Trophoblast cell (in vitro differentiated cells and primary cell): ENCODE measurements at regions not wholly inside any gene's neighbourhood (a gene's known extent, or its start where the extent isn't known, plus 50 kb on each side); places are given as distances from the start of the nearest gene placed in this dataset.

Experiments
- DNase-seq, 2 donors: peaks; one replicate each; pipeline ENCODE4 v3.0.0-alpha.2; 2016
- H2AFZ ChIP-seq: 2 replicates; pipeline ENCODE4 v1.6.1; 2013; ENCODE audit warnings: low read length, moderate library complexity, mild to moderate bottlenecking; ENCODE audit not compliant: insufficient read depth, poor library complexity
- H2AK5ac ChIP-seq: 2 replicates; pipeline ENCODE4 v1.6.1; 2013; ENCODE audit warnings: mild to moderate bottlenecking, low read length
- H2BK120ac ChIP-seq: 2 replicates; pipeline ENCODE4 v1.6.1; 2013; ENCODE audit warnings: low read length, mild to moderate bottlenecking, moderate library complexity; ENCODE audit not compliant: insufficient read depth, poor library complexity
- H2BK12ac ChIP-seq: 2 replicates; pipeline ENCODE4 v1.6.1; 2013; ENCODE audit warnings: mild to moderate bottlenecking, low read length, moderate library complexity
- H2BK5ac ChIP-seq: 2 replicates; pipeline ENCODE4 v1.6.1; 2013; ENCODE audit warnings: low read length, low read depth, moderate library complexity, mild to moderate bottlenecking; ENCODE audit not compliant: poor library complexity
- H3K14ac ChIP-seq: 2 replicates; pipeline ENCODE4 v1.6.1; 2013; ENCODE audit warnings: mild to moderate bottlenecking, low read length
- H3K18ac ChIP-seq: 2 replicates; pipeline ENCODE4 v1.6.1; 2013; ENCODE audit warnings: mild to moderate bottlenecking, low read length
- H3K23ac ChIP-seq: 2 replicates; pipeline ENCODE4 v1.6.1; 2013; ENCODE audit warnings: low read length
- H3K27ac ChIP-seq: 2 replicates; pipeline ENCODE4 v1.5.1; 2013; ENCODE audit warnings: low read depth, mild to moderate bottlenecking, inconsistent platforms, low read length, moderate library complexity
- H3K27me3 ChIP-seq: 2 replicates; pipeline ENCODE4 v1.6.1; 2013; ENCODE audit warnings: inconsistent platforms, mild to moderate bottlenecking, low read length, moderate library complexity; ENCODE audit not compliant: insufficient read depth
- H3K36me3 ChIP-seq, 2 experiments: 1 replicate in 1 of 2; 2 replicates in 1 of 2; pipeline ENCODE4 v1.6.1; 2013; ENCODE audit warnings: low read length in 2 of 2, mild to moderate bottlenecking in 2 of 2, moderate library complexity in 1 of 2; ENCODE audit not compliant: insufficient read depth in 2 of 2, control insufficient read depth in 1 of 2
- H3K4ac ChIP-seq: 2 replicates; pipeline ENCODE4 v1.6.1; 2013; ENCODE audit warnings: low read depth, mild to moderate bottlenecking, low read length, moderate library complexity
- H3K4me1 ChIP-seq, 2 experiments: 1 replicate in 1 of 2; 2 replicates in 1 of 2; pipeline ENCODE4 v1.6.1; 2013; ENCODE audit warnings: low read length in 2 of 2, mild to moderate bottlenecking in 2 of 2, moderate library complexity in 1 of 2; ENCODE audit not compliant: insufficient read depth in 2 of 2, control insufficient read depth in 1 of 2
- H3K4me2 ChIP-seq: 2 replicates; pipeline ENCODE4 v1.6.1; 2013; ENCODE audit warnings: inconsistent platforms, mild to moderate bottlenecking, low read length, moderate library complexity
- H3K4me3 ChIP-seq: 2 replicates; pipeline ENCODE4 v1.5.1; 2013; ENCODE audit warnings: mild to moderate bottlenecking, low read depth, low read length, inconsistent platforms
- H3K79me1 ChIP-seq: one replicate; pipeline ENCODE4 v1.6.1; 2013; ENCODE audit warnings: low read length
- H3K79me2 ChIP-seq: 2 replicates; pipeline ENCODE4 v1.6.1; 2013; ENCODE audit warnings: low read length, mild to moderate bottlenecking; ENCODE audit not compliant: control insufficient read depth, insufficient read depth, poor library complexity
- H3K9ac ChIP-seq: 2 replicates; pipeline ENCODE4 v1.6.1; 2013; ENCODE audit warnings: mild to moderate bottlenecking, low read length
- H3K9me3 ChIP-seq: 2 replicates; pipeline ENCODE4 v1.6.1; 2013; ENCODE audit warnings: low read depth, mild to moderate bottlenecking, control low read depth, inconsistent platforms, low read length; ENCODE audit not compliant: insufficient read depth
- H4K12ac ChIP-seq: 2 replicates; pipeline ENCODE4 v1.6.1; 2013; ENCODE audit warnings: low read depth, mild to moderate bottlenecking, low read length, moderate library complexity
- H4K8ac ChIP-seq: 2 replicates; pipeline ENCODE4 v1.6.1; 2013; ENCODE audit warnings: low read depth, mild to moderate bottlenecking, low read length, moderate library complexity
- H4K91ac ChIP-seq: one replicate; pipeline ENCODE4 v1.6.1; 2013; ENCODE audit warnings: low read depth, mild to moderate bottlenecking, low read length, moderate library complexity
- WGBS: extraction: QIAGEN DNeasy Blood & Tissue Kit; methylation state at CpG from one replicate; pipeline ENCODE4 v1.1.7; 2013; ENCODE audit warnings: missing lambda C conversion rate; ENCODE audit not compliant: insufficient read length, insufficient coverage; ENCODE audit errors: extremely low coverage; 5-methylcytosine and 5-hydroxymethylcytosine counted together

DNA sequence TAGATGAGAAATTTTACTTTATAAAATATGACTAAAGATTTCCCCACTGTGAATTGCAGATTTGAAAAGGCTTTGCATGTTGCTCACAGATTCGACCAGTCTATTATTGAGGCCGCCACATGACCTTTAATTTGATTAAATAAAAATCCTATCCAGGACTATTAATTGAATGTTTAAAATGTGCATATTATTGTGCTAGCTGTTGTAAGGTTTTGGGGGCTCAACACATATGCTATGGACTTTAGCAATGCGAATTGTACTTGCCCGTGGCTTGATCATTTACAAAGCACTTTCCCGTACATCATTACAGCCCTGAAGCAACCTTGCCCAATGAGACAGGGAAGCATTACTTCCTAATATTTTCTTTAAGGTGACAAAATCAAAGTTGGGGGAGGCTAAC is 243.0 kb downstream of the ACTR3B start:
- DNase-seq: no peak
- Histone ChIP-seq H3K18ac (no peak overlapping the region), H4K12ac (no peak overlapping the region), H2BK5ac (no peak overlapping the region), H3K79me1 (no peaks in the 10 kb centered on the region), H3K36me3 (no peaks in the 10 kb centered on the region), H2AK5ac (no peak overlapping the region), H3K79me2 (no peaks in the 10 kb centered on the region), H3K4me1 (no peaks in the 10 kb centered on the region), H3K27me3 (no peaks in the 10 kb centered on the region), H3K4ac (no peak overlapping the region), H3K9me3 (peaks cover 7% of the 10 kb centered on the region), H3K9ac (no peak overlapping the region), H3K4me3 (no peak overlapping the region), H2BK12ac (no peak overlapping the region), H4K91ac (no peak overlapping the region), H3K14ac (no peak overlapping the region), H3K27ac (no peak overlapping the region), H2BK120ac (no peak overlapping the region), H3K23ac (no peak overlapping the region), H3K4me2 (no peak overlapping the region), H2AFZ (no peak overlapping the region), H4K8ac (no peak overlapping the region)
- no CpG with 5 or more reads among the region's 5 CpGs for WGBS

GRCh38 chr7:153004341-153004740 is 244.8 kb downstream of the ACTR3B start:
- H2AFZ ChIP-seq: no peak overlapping the region
- H3K9ac ChIP-seq: no peak overlapping the region
- peaks cover 4% of the 10 kb centered on the region for H3K9me3 ChIP-seq
- no peaks in the 10 kb centered on the region for H3K79me2 ChIP-seq
- no peak overlapping the region for H2BK5ac ChIP-seq
- H2AK5ac ChIP-seq: no peak overlapping the region
- no CpG with 5 or more reads among the region's 14 CpGs for WGBS
- no peaks in the 10 kb centered on the region for H3K36me3 ChIP-seq
- H4K12ac ChIP-seq: no peak overlapping the region
- no peak for DNase-seq
- H3K27ac ChIP-seq: no peak overlapping the region
- no peak overlapping the region for H2BK12ac ChIP-seq
- no peak overlapping the region for H3K4me2 ChIP-seq
- no peak overlapping the region for H3K4me3 ChIP-seq
- no peaks in the 10 kb centered on the region for H3K79me1 ChIP-seq
- no peak overlapping the region for H3K23ac ChIP-seq
- H3K4ac ChIP-seq: no peak overlapping the region
- H3K18ac ChIP-seq: no peak overlapping the region
- H3K4me1 ChIP-seq: no peaks in the 10 kb centered on the region
- no peak overlapping the region for H3K14ac ChIP-seq
- H4K8ac ChIP-seq: no peak overlapping the region
- no peak overlapping the region for H4K91ac ChIP-seq
- H3K27me3 ChIP-seq: no peaks in the 10 kb centered on the region
- no peak overlapping the region for H2BK120ac ChIP-seq

GRCh38 chr7:153005750-153006435 is 246.3 kb downstream of the ACTR3B start:
- no peak for DNase-seq
- H3K18ac ChIP-seq: no peak overlapping the region
- H3K4me3 ChIP-seq: no peak overlapping the region
- no peak overlapping the region for H3K9ac ChIP-seq
- no peak overlapping the region for H2BK5ac ChIP-seq
- no peaks in the 10 kb centered on the region for H3K36me3 ChIP-seq
- H4K8ac ChIP-seq: no peak overlapping the region
- no peak overlapping the region for H2AFZ ChIP-seq
- H4K91ac ChIP-seq: no peak overlapping the region
- H3K4me1 ChIP-seq: no peaks in the 10 kb centered on the region
- no peak overlapping the region for H3K4ac ChIP-seq
- H3K27me3 ChIP-seq: no peaks in the 10 kb centered on the region
- H3K79me1 ChIP-seq: no peaks in the 10 kb centered on the region
- no peak overlapping the region for H4K12ac ChIP-seq
- no peak overlapping the region for H3K23ac ChIP-seq
- H2AK5ac ChIP-seq: no peak overlapping the region
- H3K4me2 ChIP-seq: no peak overlapping the region
- no CpG with 5 or more reads among the region's 10 CpGs for WGBS
- no peaks in the 10 kb centered on the region for H3K79me2 ChIP-seq
- no peak overlapping the region for H3K14ac ChIP-seq
- H3K27ac ChIP-seq: no peak overlapping the region
- H3K9me3 ChIP-seq: peaks cover 2% of the 10 kb centered on the region
- H2BK120ac ChIP-seq: no peak overlapping the region
- no peak overlapping the region for H2BK12ac ChIP-seq

DNA sequence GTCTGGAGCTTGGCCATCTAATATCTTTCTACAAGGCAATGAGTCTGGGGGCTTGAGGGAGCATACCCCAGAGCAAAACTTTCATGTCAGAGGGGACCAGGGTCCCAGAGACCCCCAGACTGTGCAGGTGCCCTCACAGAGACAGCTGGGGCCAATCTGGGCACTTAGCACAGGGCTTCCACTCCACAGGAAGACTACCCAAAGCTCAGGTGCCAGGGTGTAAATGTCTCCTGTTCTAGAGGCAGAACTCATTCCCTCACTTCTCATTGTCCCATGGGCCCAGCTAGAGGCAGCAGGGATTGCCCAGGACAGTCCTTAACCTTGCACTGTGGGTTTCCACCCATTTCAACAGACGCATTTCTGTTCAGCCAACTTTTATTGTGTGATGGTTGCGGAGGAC is 246.9 kb downstream of the ACTR3B start:
- no peak overlapping the region for H3K14ac ChIP-seq
- H4K8ac ChIP-seq: no peak overlapping the region
- no peak overlapping the region for H2BK5ac ChIP-seq
- no peak overlapping the region for H2BK120ac ChIP-seq
- H4K12ac ChIP-seq: no peak overlapping the region
- H3K23ac ChIP-seq: no peak overlapping the region
- no peak overlapping the region for H2BK12ac ChIP-seq
- H3K9ac ChIP-seq: no peak overlapping the region
- H3K4me1 ChIP-seq: no peaks in the 10 kb centered on the region
- no peaks in the 10 kb centered on the region for H3K36me3 ChIP-seq
- no peak overlapping the region for H3K4me2 ChIP-seq
- no peaks in the 10 kb centered on the region for H3K27me3 ChIP-seq
- no peak overlapping the region for H3K4me3 ChIP-seq
- H2AFZ ChIP-seq: no peak overlapping the region
- H3K79me2 ChIP-seq: no peaks in the 10 kb centered on the region
- no peak overlapping the region for H3K18ac ChIP-seq
- H3K79me1 ChIP-seq: no peaks in the 10 kb centered on the region
- WGBS: no CpG with 5 or more reads among the region's 2 CpGs
- H3K4ac ChIP-seq: no peak overlapping the region
- no peak overlapping the region for H3K27ac ChIP-seq
- no peak overlapping the region for H2AK5ac ChIP-seq
- H3K9me3 ChIP-seq: no peaks in the 10 kb centered on the region
- no peak for DNase-seq
- H4K91ac ChIP-seq: no peak overlapping the region
